HG03469 (cell line): ENCODE measurements at regions not wholly inside any gene's neighbourhood (a gene's known extent, or its start where the extent isn't known, plus 50 kb on each side); places are given as distances from the start of the nearest gene placed in this dataset.

ENCODE experiments used
- ATAC-seq: cut with Tn5 transposase; IDR thresholded peaks from one replicate; pipeline ENCODE4 v1.9.1; 2021; ENCODE audit warnings: mild to moderate bottlenecking, moderate library complexity, moderate number of reproducible peaks; ENCODE audit not compliant: unreplicated experiment

GRCh38 chr11:92383430-92383829 is 158.8 kb downstream of the FAT3 start:
- ATAC-seq = no peak

DNA sequence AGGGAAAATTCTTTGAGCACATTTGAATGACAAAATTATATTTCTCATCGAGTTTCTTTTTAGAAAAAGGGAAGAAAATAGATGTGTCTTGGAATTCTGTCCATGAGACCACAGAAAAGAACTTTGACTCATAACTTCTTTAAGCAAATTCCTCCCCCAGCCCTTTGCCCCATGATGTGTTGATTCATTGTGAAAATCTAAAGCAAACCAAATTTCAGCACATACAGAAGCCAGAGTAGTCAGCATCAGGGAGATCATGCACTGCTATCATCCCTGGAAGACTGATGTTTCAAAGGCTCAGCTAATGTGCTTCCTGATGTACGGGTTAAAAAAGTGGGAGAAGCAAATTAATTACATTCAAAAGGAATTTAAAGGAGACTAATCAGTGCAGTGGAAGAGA is 159.7 kb downstream of the FAT3 start:
- ATAC-seq = no peak

DNA sequence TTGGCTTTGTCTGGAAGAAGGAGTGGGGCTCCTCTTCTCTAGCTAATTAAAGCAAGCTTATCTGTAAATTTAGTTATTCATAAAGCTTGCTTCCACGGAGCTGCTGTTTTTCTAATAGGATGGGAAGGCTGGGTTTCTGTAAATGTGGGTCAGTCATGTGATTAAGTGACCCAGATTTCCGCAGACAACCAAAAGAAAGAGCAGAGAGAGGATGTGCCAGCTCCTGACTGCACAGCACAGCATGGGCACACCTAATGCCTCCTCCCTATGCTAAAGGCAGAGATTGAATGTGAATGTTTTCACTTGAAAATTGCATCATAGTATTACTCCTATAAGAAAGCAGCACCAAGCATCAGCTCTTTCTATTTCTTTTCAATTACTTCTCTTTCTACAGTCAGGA is 160.2 kb downstream of the FAT3 start:
- no peak for ATAC-seq

- ATAC-seq = no peak
Observed at GRCh38 chr11:92386577-92386976, 162.0 kb downstream of the FAT3 start.

- ATAC-seq = no peak
Observed at GRCh38 chr11:92387859-92388258, 163.2 kb downstream of the FAT3 start.

DNA sequence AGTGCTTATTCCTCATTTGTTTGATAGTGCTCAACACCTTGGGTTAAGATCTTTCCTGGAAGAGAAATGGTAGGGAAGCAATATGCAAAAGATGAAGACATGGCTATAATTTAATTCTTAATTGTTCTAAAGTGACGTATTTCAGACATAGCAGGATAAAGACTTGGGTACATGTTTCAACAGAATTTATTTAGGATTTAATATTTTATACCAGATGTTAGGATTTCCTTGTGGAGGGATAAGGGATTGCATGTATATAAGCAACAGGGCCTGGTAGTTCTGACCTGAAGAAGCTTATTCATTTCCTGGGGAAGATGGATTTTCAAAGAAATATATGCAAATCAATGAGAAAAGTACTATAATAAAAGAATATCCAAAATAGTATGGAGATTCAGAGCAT is 163.8 kb downstream of the FAT3 start:
- no peak for ATAC-seq

GRCh38 chr11:92390783-92391182 is 166.2 kb downstream of the FAT3 start:
- ATAC-seq = no peak

- ATAC-seq = no peak
Observed at GRCh38 chr11:92391364-92391763, 166.7 kb downstream of the FAT3 start.

DNA sequence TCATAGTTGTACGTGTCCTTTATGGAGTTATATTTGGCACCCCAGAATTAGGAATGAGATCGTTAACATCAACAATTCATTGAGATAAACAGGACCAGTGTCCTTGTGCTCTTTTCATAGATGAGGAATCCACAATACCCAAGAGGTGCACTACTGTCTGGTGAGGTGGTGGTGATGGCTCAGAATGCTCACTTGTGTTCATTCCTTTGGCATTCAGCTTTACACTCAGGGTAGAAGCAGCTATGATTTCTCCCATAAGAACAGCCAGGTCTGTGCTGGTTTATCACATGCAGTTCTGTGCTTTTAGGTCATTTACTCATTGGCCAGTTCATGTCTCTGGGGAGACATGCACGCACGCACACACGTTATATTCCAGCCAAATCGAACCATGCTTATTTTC is 167.2 kb downstream of the FAT3 start:
- no peak for ATAC-seq

DNA sequence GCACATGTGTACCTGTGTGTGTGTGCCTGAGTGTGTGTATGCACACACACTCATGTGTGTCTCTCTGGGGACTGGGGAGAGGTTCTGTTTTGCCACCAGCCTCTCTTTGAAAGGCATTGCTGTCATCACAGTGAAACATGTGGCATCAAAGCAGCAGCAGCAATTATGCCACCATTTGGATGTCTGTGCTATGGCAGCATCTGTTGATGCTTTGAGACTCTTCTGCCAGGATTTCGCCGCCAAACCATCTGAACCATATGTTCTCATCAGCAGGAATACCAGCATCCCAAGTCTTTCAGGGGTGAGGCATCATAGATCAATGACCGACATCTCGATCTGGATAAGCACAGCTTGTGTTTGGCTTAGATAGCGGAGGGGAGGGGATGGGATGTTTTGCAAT is 168.6 kb downstream of the FAT3 start:
- no peak for ATAC-seq

DNA sequence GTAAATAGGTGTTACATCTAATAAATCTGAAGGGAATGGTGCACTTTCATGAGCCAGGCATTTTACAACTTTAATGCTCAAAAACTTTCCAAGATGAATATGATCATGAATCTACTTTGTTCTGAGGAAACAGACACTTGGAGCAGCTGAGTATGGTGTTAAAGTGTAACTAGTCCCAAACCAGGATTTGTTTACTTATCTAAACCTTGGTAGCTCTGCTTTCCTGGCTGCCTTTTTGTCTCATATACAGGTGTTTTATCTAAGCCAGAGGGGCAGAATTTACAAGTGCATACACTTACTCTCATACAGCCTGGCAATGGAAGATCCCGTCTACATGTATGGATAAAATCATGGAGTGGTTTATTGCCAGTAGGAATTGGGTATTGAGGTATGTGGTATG is 171.5 kb downstream of the FAT3 start:
- ATAC-seq = no peak

DNA sequence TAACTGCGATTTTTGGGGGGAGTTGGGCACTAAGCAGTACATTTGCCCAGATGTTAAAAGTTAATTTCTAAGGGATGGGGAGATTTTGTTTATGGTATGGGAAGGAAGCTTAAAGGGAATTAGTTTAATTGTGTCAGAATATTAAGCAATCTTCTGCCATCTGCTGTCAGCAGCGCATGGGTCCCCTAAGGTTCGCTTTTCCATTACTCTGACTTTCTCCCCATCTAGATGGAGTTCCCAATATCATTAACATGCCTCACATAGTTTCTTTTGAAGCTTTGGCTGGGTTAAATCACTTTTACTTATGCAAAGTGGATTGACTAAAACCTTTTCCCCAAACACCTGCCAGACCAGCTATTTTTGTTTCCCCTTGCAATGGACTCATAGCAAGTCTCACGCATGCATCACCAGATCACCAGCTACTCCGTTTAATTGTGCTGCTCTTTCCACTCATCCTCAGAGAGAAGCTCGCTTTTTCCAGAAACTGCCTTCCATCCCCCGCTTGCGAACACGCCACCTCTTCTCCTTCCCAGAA is 172.7 kb downstream of the FAT3 start:
- ATAC-seq = no peak

- no peak for ATAC-seq
Observed at GRCh38 chr11:92399705-92400104, 175.1 kb downstream of the FAT3 start.

GRCh38 chr11:92401520-92401919 is 176.9 kb downstream of the FAT3 start:
- no peak for ATAC-seq

DNA sequence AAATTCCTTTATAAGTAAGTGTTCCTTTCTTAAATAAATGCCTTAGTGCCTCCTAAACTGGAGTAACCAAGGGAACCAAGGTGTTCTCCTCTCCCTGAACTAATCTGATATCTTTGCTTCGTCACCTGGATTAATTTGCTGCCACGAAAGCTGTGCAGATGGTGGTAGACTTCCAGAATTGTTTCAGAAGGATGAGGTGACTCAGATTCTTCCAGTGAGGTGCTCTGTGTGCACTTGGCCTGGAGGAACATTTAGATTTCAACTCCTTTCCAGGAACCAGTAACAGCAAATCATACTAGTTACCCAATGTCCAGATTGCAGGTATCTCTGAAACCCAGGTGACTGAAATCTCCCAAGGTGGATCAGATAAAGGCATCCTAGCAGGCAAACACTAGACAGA is 181.9 kb downstream of the FAT3 start:
- no peak for ATAC-seq

DNA sequence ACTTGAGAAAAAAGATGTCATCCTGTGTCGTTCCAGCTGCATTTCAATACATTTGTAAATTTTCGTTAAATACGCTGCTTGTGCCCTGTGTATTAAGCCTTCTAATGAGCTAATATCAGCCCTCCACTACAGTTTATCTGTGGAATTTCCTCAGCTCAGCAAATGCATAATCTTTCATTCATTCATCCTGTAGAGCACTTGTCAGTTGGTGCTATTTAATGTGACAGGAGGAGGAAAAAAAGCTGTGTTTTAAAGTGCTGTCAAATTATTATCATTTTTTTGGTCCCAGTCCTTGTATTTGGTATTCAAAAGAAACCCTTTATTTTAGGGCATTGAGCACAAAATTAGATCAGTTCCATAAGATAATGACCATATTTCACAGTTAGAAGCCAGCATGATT is 184.7 kb downstream of the FAT3 start:
- no peak for ATAC-seq

DNA sequence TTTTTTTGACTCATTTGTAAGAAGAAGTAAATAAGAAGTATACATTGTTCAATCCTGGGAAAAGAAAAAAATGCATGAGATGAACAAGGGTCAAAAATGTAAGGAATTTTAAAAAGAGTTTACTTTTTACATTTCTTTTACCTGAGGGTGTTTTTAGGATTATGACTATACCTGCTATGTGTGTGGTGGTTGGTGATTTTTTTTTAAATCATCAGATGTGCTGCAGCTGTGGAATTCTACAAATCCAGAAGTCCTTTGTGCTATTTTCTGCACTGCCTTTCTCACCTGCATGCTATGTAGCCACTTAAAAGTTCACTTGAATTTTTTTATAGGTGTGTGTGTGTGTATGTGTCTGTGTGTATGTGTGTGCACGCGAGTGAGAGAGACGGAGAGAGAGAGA is 185.3 kb downstream of the FAT3 start:
- no peak for ATAC-seq

DNA sequence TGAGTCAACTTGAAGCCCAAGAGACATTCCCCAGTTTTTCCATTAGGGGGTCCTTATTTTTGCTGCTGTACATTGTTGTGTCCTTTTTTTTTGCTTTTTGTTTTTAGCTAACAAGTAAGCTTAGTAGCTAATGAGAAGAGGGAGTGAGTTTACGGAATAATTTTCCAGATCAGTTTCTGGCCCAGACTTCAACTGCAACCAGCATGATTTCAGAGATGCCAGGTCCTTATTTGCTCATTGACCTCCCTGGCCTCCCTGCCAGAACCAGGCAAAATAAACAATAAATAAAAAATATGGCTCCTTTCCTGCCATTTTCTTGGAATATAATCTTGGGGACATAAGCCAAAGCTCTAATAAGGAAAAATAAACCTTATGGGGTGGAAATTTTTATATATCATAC is 185.9 kb downstream of the FAT3 start:
- ATAC-seq = no peak

GRCh38 chr11:92411431-92411830 is 186.8 kb downstream of the FAT3 start:
- ATAC-seq = no peak

DNA sequence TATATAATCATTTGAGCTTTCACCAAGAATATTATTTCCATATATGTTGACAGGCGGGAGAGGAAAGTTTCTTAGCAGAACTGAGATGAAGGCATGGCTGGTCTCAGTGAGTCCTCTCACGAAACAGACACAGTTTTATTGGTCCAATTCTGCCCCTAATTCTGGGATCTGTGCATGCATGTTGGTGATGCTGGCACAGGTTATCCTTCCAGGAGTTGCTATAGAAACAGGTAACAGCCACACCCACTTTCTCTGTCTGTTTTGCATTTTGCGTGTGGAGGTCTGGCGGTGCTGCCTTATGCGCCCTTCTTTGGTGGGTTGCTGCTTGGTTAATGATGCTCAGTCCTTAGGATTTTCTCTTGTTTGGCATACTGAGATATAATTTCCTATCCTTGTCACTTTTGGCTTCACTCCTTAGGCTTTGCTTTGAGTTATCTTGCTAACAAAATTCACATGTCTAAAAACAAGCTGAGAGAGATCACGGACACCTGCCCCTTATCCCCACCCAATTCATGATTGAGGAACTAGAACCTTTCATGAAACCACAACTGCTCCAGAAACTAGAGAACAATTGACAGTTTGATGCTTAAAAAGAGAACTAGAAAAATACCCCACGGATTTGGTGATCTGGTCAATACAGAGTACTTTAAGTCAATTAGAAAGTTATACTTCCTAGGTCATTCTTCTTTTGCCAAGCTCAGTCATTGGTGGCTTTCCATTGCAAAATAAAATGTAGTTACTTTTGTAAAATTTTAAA is 189.3 kb downstream of the FAT3 start:
- peak; percentile 75 for ATAC-seq

DNA sequence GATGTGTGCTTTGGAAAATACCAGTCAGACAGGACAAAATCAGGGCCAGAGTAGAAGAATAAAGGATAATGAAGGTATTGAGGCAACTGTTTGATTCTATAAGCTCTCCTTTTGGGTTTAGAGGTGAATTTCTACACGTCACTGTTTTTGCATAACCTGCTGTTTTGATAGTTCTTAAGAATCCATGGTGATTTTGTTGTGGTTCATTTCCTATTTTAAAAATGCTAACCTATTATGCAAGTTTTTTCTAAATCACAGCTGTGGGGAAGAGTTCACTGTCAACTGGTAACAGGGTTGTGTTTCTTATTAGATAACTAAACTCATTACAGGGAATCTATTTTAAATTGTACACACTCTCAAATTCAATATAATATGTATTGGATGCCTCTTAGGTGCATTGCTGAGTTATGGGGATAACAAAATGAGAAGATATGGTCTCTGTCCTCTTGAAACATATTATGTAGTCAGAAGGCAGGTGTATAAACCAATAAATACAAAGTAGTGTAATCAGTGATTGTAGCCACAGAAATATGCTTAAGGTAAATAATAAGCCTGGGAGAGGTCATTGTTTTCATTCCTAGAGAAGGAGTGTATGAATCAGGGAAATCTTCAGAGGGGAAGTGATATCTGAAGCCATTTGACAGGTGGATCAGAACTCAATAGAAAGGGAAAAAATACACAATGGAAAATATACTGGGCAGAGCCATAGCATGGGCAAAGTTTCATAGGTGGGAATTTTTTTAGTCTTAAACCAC is 192.5 kb downstream of the FAT3 start:
- ATAC-seq = no peak
